SU-DHL-6 (cell line): ENCODE measurements at regions not wholly inside any gene's neighbourhood (a gene's known extent, or its start where the extent isn't known, plus 50 kb on each side); places are given as distances from the start of the nearest gene placed in this dataset.
A peak's percentile ranks its signal among the peaks of the same experiment; 100 is the strongest.

Experiments
- H2AFZ ChIP-seq: fragments of 200-600 bp; sonication (generic); 2 replicates; pipeline ENCODE4 v1.6.1; 2014; ENCODE audit warnings: low read depth, mild to moderate bottlenecking, moderate library complexity, mixed read lengths, antibody characterized with exemption, low read length; ENCODE audit not compliant: severe bottlenecking
- H3F3A ChIP-seq: fragments of 200-600 bp; shearing (Covaris generic); 2 replicates; pipeline ENCODE4 v1.6.0; 2016; ENCODE audit warnings: antibody characterized with exemption, mild to moderate bottlenecking; ENCODE audit not compliant: insufficient read depth
- H3K27ac ChIP-seq: fragments of 200-600 bp; sonication (generic); 2 replicates; pipeline ENCODE4 v1.5.1; 2016; ENCODE audit warnings: low read depth, mild to moderate bottlenecking, low read length, moderate library complexity, mixed read lengths
- H3K27me3 ChIP-seq: fragments of 200-600 bp; sonication (generic), shearing (Covaris generic); 2 replicates; pipeline ENCODE4 v1.6.0; 2014; ENCODE audit warnings: mild to moderate bottlenecking, low read length
- H3K36me3 ChIP-seq: fragments of 200-600 bp; sonication (generic); 2 replicates; pipeline ENCODE4 v1.6.1; 2014; ENCODE audit warnings: mild to moderate bottlenecking, low read length, mixed read lengths
- H3K4me2 ChIP-seq: fragments of 300-600, 200-600 bp; shearing (Covaris generic), sonication (generic); 2 replicates; pipeline ENCODE4 v1.6.0; 2014; ENCODE audit warnings: low read length, low read depth, mild to moderate bottlenecking; ENCODE audit not compliant: poor library complexity, severe bottlenecking
- H3K4me3 ChIP-seq: fragments of 200-600 bp; sonication (generic); 2 replicates; pipeline ENCODE4 v1.5.1; 2014; ENCODE audit warnings: antibody characterized with exemption, low read length, mild to moderate bottlenecking, mixed read lengths; ENCODE audit not compliant: insufficient read depth, poor library complexity, severe bottlenecking
- H3K79me2 ChIP-seq: fragments of 200-600 bp; sonication (generic); 2 replicates; pipeline ENCODE4 v1.6.1; 2014; ENCODE audit warnings: mild to moderate bottlenecking, low read length, moderate library complexity; ENCODE audit not compliant: insufficient read depth
- H3K9ac ChIP-seq: fragments of 200-600 bp; sonication (generic); 2 replicates; pipeline ENCODE4 v1.7.0; 2014; ENCODE audit warnings: mild to moderate bottlenecking, low read length
- H3K9me2 ChIP-seq: fragments of 200-600 bp; sonication (generic); replicated peaks from 2 replicates; pipeline ENCODE4 v1.6.1; 2014; ENCODE audit warnings: low read length; ENCODE audit not compliant: insufficient read depth
- H3K9me3 ChIP-seq: fragments of 200-600 bp; sonication (generic); 2 replicates; pipeline ENCODE4 v1.6.1; 2014; ENCODE audit warnings: low read length, mixed read lengths; ENCODE audit not compliant: insufficient read depth
- H4K20me1 ChIP-seq: fragments of 200-600 bp; sonication (generic); 2 replicates; pipeline ENCODE4 v1.6.1; 2014; ENCODE audit warnings: low read depth, mild to moderate bottlenecking, antibody characterized with exemption, low read length, moderate library complexity, mixed read lengths
- CTCF ChIP-seq: fragments of 200-600 bp; sonication (generic); IDR thresholded peaks from one replicate; pipeline ENCODE4 v1.5.1; 2017; ENCODE audit warnings: antibody characterized with exemption, mild to moderate bottlenecking, low read length, moderate library complexity; ENCODE audit not compliant: insufficient read depth, poor library complexity, severe bottlenecking
- EZH2phosphoT487 ChIP-seq: fragments of 200-600 bp; sonication (generic), shearing (Covaris generic); conservative IDR thresholded peaks from 2 replicates; pipeline ENCODE4 v1.6.1; 2018; ENCODE audit warnings: mild to moderate bottlenecking, antibody characterized with exemption, low read length, moderate library complexity, mixed read lengths

DNA sequence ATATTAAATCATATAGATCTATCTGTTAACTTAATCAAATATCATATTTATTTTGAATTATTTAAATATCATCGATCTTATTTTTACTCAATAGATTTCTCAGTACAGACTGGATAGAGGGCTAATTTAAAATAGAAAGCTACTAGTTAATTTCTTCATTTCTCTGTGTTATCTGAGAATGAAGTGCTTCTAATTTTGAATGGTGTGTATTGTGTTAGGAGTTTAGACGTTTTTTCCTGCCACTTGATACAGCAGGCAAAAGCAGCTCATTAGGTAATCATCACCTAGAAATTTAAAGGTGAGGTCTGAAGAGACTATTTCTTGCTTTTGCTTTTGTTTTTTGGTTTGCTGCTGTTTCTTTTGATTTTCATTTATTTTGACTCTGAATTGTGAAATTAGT is 948.8 kb upstream of the TENM3 start:
- H3K36me3 ChIP-seq: no peaks in the 10 kb centered on the region
- H3K27me3 ChIP-seq: no peaks in the 10 kb centered on the region
- no peak overlapping the region for H3K4me2 ChIP-seq
- no peaks in the 10 kb centered on the region for H3K79me2 ChIP-seq
- no peaks in the 10 kb centered on the region for H3K9me2 ChIP-seq
- no peak overlapping the region for H3K27ac ChIP-seq
- H4K20me1 ChIP-seq: no peaks in the 10 kb centered on the region
- no peaks in the 10 kb centered on the region for H3K9me3 ChIP-seq
- no peak overlapping the region for H2AFZ ChIP-seq
- TF ChIP-seq CTCF: no peak
- no peak for TF ChIP-seq EZH2phosphoT487
- H3K4me3 ChIP-seq: no peak overlapping the region
- H3F3A ChIP-seq: no peaks in the 10 kb centered on the region
- H3K9ac ChIP-seq: no peak overlapping the region

- Histone ChIP-seq H2AFZ (no peak overlapping the region), H3K27me3 (no peaks in the 10 kb centered on the region), H3K9me2 (no peaks in the 10 kb centered on the region), H3K9me3 (no peaks in the 10 kb centered on the region), H3K27ac (no peak overlapping the region), H3K79me2 (no peaks in the 10 kb centered on the region), H3F3A (no peaks in the 10 kb centered on the region), H3K36me3 (no peaks in the 10 kb centered on the region), H4K20me1 (no peaks in the 10 kb centered on the region), H3K9ac (no peak overlapping the region), H3K4me2 (no peak overlapping the region), H3K4me3 (no peak overlapping the region)
- TF ChIP-seq EZH2phosphoT487 (no peak), CTCF (peak; percentile 47)
Measured at GRCh38 chr4:181301735-181302710, 941.2 kb upstream of the TENM3 start.

- no peak overlapping the region for H3K4me2 ChIP-seq
Measured at GRCh38 chr4:181307824-181308223, 935.4 kb upstream of the TENM3 start.

More at GRCh38 chr4:181307824-181308223, 935.4 kb upstream of the TENM3 start:
- no peaks in the 10 kb centered on the region for H3K27me3 ChIP-seq
- H3K79me2 ChIP-seq: no peaks in the 10 kb centered on the region
- H3K9ac ChIP-seq: no peak overlapping the region
- no peak overlapping the region for H3K4me3 ChIP-seq
- no peaks in the 10 kb centered on the region for H4K20me1 ChIP-seq
- no peak overlapping the region for H3K27ac ChIP-seq
- H3K9me3 ChIP-seq: no peaks in the 10 kb centered on the region
- no peaks in the 10 kb centered on the region for H3K36me3 ChIP-seq
- H2AFZ ChIP-seq: no peak overlapping the region
- no peaks in the 10 kb centered on the region for H3F3A ChIP-seq
- H3K9me2 ChIP-seq: no peaks in the 10 kb centered on the region
- TF ChIP-seq EZH2phosphoT487: no peak
- no peak for TF ChIP-seq CTCF
